ENCODE measurements at regions not wholly inside any gene's neighbourhood (a gene's known extent, or its start where the extent isn't known, plus 50 kb on each side); places are given as distances from the start of the nearest gene placed in this dataset.

DNA sequence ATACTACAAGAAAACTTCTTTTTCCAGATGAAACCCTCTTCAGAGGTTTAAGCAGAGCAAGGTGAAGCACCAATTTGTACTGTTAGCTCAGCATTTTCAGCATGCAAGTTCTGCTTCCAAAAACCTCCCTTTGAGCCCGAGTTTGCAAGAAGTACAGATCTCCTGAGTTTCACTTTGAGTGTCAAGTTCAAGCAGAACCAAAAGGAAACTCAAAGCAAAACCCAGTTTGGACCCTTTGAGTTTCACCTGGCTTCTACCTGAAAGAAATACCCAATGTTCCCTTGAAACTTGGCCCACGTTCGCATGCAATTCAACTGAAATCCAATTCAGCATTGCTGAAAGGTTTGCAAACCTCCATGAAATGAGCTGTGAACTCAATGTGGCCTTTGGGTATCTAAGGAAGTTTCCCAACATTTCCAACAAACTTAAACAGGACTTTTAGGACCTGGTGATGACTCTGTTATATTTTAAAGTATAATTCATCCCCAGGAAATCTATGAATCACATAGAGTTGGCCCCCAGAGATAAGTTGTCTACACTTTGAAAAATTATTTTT is 62.9 kb upstream of the HBS1L start:
- TF ChIP-seq, protein P1, sequence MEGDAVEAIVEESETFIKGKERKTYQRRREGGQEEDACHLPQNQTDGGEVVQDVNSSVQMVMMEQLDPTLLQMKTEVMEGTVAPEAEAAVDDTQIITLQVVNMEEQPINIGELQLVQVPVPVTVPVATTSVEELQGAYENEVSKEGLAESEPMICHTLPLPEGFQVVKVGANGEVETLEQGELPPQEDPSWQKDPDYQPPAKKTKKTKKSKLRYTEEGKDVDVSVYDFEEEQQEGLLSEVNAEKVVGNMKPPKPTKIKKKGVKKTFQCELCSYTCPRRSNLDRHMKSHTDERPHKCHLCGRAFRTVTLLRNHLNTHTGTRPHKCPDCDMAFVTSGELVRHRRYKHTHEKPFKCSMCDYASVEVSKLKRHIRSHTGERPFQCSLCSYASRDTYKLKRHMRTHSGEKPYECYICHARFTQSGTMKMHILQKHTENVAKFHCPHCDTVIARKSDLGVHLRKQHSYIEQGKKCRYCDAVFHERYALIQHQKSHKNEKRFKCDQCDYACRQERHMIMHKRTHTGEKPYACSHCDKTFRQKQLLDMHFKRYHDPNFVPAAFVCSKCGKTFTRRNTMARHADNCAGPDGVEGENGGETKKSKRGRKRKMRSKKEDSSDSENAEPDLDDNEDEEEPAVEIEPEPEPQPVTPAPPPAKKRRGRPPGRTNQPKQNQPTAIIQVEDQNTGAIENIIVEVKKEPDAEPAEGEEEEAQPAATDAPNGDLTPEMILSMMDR (IDR thresholded peaks at IDR 0.05): no peak
- TF ChIP-seq POLR2A (IDR thresholded peaks at IDR 0.05) (no peak), POLR2AphosphoS5 (IDR thresholded peaks at IDR 0.05) (no peak), EP300 (IDR thresholded peaks at IDR 0.05) (no peak)
